A549 (cell line): ENCODE measurements at regions not wholly inside any gene's neighbourhood (a gene's known extent, or its start where the extent isn't known, plus 50 kb on each side); places are given as distances from the start of the nearest gene placed in this dataset.

Source experiments
- ATAC-seq, 2 experiments: fragments of 200-7000 bp in 1 of 2; fragments of >200 bp in 1 of 2; cut with Nextera tagmentation in 1 of 2; cut with Tn5 transposase in 1 of 2; 3 replicates each; pipeline versions ENCODE4 v1.8.0 to v1.9.1; 2018 to 2020; ENCODE audit warnings: mild to moderate bottlenecking in 1 of 2, moderate library complexity in 1 of 2
- CTCF ChIA-PET: fragments of 300-600 bp; sonication (Branson Sonifier 250); formaldehyde crosslinking; extraction: SDS; loops from one replicate; lab custom pipeline; 2021; ENCODE audit warnings: antibody characterized with exemption, inconsistent platforms; lab: Yijun Ruan, JAX
- POLR2A ChIA-PET: fragments of 350-600 bp; formaldehyde crosslinking; extraction: SDS; loops from one replicate; lab custom pipeline; 2021; ENCODE audit warnings: antibody characterized with exemption, inconsistent platforms; lab: Yijun Ruan, JAX
- DNase-seq, 2 experiments: peaks; one replicate each; pipeline versions ENCODE4 v3.0.0 to v3.0.0-alpha.2; 2011 to 2016; ENCODE audit warnings: low read depth in 1 of 2, low spot score in 1 of 2
- FAIRE-seq: peaks from 2 replicates; lab custom pipeline; 2011; peaks lifted over from hg19 to GRCh38; lab: Jason Lieb, UNC
- H3K27ac ChIP-seq, 2 experiments: fragments of >200 bp; sonication (Bioruptor Twin); formaldehyde crosslinking; 3 replicates each; pipeline ENCODE4 v1.5.1; 2016 to 2017
- H3K4me1 ChIP-seq: fragments of >200 bp; sonication (Bioruptor Twin); formaldehyde crosslinking; 3 replicates; pipeline ENCODE4 v1.6.1; 2016
- H3K4me2 ChIP-seq: fragments of >200 bp; sonication (Bioruptor Twin); formaldehyde crosslinking; 3 replicates; pipeline ENCODE4 v1.6.1; 2016
- H3K4me3 ChIP-seq: fragments of >200 bp; sonication (Bioruptor Twin); formaldehyde crosslinking; 3 replicates; pipeline ENCODE4 v1.5.1; 2016
- H3K9me3 ChIP-seq: fragments of >200 bp; sonication (Bioruptor Twin); formaldehyde crosslinking; 3 replicates; pipeline ENCODE4 v1.6.1; 2016
- CBX2 ChIP-seq: fragments of 200-600 bp; sonication (generic); IDR thresholded peaks from 2 replicates; pipeline ENCODE4 v1.6.1; 2016; ENCODE audit warnings: low read depth, mild to moderate bottlenecking, borderline replicate concordance
- CBX8 ChIP-seq: fragments of 200-600 bp; sonication (generic); IDR thresholded peaks from 2 replicates; pipeline ENCODE4 v1.6.1; 2016
- CEBPB ChIP-seq, 2 experiments: fragments of >200 bp in 1 of 2; sonication (Bioruptor Twin) in 1 of 2; formaldehyde crosslinking in 1 of 2; IDR thresholded peaks; 2 replicates each; pipeline ENCODE4 v1.6.1; 2012 to 2016
- CHD2 ChIP-seq: fragments of 150-350 bp; IDR thresholded peaks from 2 replicates; pipeline ENCODE4 v1.6.1; 2014; ENCODE audit warnings: low read length; ENCODE audit not compliant: partially characterized antibody
- EHF ChIP-seq: fragments of 250-450 bp; sonication (Bioruptor Pico); IDR thresholded peaks from 2 replicates; pipeline ENCODE4 v1.5.0; 2020; ENCODE audit warnings: mild to moderate bottlenecking
- ELK1 ChIP-seq: fragments of 150-350 bp; IDR thresholded peaks from 2 replicates; pipeline ENCODE4 v1.6.1; 2014; ENCODE audit warnings: low read depth, mild to moderate bottlenecking, low read length
- ESRRA ChIP-seq: fragments of 150-350 bp; IDR thresholded peaks from 2 replicates; pipeline ENCODE4 v1.6.1; 2014; ENCODE audit warnings: mild to moderate bottlenecking, low read length, borderline replicate concordance
- FOSL2 ChIP-seq, 2 experiments: fragments of 450-650 bp in 1 of 2; fragments of >200 bp in 1 of 2; sonication (Bioruptor Twin) in 1 of 2; formaldehyde crosslinking; IDR thresholded peaks; 2 replicates each; pipeline versions ENCODE4 v1.5.0 to v1.6.1; 2016 to 2020; ENCODE audit warnings: mild to moderate bottlenecking in 1 of 2, moderate library complexity in 1 of 2
- FOXS1 ChIP-seq: fragments of 250-450 bp; sonication (Bioruptor Pico); IDR thresholded peaks from 2 replicates; pipeline ENCODE4 v1.5.0; 2020; ENCODE audit warnings: mild to moderate bottlenecking, moderate library complexity
- GATA3 ChIP-seq: IDR thresholded peaks from 2 replicates; pipeline ENCODE4 v1.6.1; 2012; ENCODE audit warnings: borderline replicate concordance
- HDAC2 ChIP-seq: fragments of 200-600 bp; sonication (generic); IDR thresholded peaks from 2 replicates; pipeline ENCODE4 v1.6.1; 2016
- HMGXB4 ChIP-seq: fragments of 250-450 bp; sonication (Bioruptor Pico); IDR thresholded peaks from 2 replicates; pipeline ENCODE4 v1.5.0; 2021; ENCODE audit warnings: mild to moderate bottlenecking, moderate library complexity, borderline replicate concordance
- HOXA7 ChIP-seq: fragments of 250-450 bp; sonication (Bioruptor Pico); IDR thresholded peaks from 2 replicates; pipeline ENCODE4 v1.5.0; 2020; ENCODE audit warnings: mild to moderate bottlenecking, moderate library complexity
- HOXB13 ChIP-seq: fragments of 250-450 bp; sonication (Bioruptor Pico); IDR thresholded peaks from 2 replicates; pipeline ENCODE4 v1.5.0; 2020; ENCODE audit warnings: low read depth, mild to moderate bottlenecking, moderate library complexity
- HOXB5 ChIP-seq: fragments of 250-450 bp; sonication (Bioruptor Pico); IDR thresholded peaks from 2 replicates; pipeline ENCODE4 v1.5.0; 2020; ENCODE audit warnings: mild to moderate bottlenecking, moderate library complexity
- JUN ChIP-seq, 2 experiments: fragments of >200 bp; sonication (Bioruptor Twin); formaldehyde crosslinking; IDR thresholded peaks; 2 replicates in 1 of 2; 3 replicates in 1 of 2; pipeline ENCODE4 v1.6.1; 2016 to 2017
- MYC ChIP-seq: IDR thresholded peaks from 2 replicates; pipeline ENCODE4 v1.6.1; 2012; ENCODE audit warnings: mild to moderate bottlenecking, inconsistent platforms, low read length, improper control_type of control experiment, borderline replicate concordance
- NPAS2 ChIP-seq: fragments of 250-450 bp; sonication (Bioruptor Pico); IDR thresholded peaks from 2 replicates; pipeline ENCODE4 v1.8.0; 2022; ENCODE audit warnings: mild to moderate bottlenecking, moderate library complexity, borderline replicate concordance
- POLR2AphosphoS2 ChIP-seq: conservative IDR thresholded peaks from 2 replicates; pipeline ENCODE4 v1.6.1; 2012; ENCODE audit warnings: low read length, improper control_type of control experiment, inconsistent platforms
- RAD21 ChIP-seq, 2 experiments: fragments of >200 bp in 1 of 2; sonication (Bioruptor Twin) in 1 of 2; formaldehyde crosslinking in 1 of 2; IDR thresholded peaks in 1 of 2; conservative IDR thresholded peaks in 1 of 2; 2 replicates in 1 of 2; 3 replicates in 1 of 2; pipeline ENCODE4 v1.6.1; 2012 to 2018; ENCODE audit warnings: inconsistent platforms in 1 of 2
- RNF2 ChIP-seq: fragments of 200-600 bp; sonication (generic); IDR thresholded peaks from 2 replicates; pipeline ENCODE4 v1.6.1; 2016; ENCODE audit warnings: low read depth, mild to moderate bottlenecking, antibody characterized with exemption, moderate library complexity, borderline replicate concordance
- SMC3 ChIP-seq: fragments of >200 bp; sonication (Bioruptor Twin); formaldehyde crosslinking; IDR thresholded peaks from 3 replicates; pipeline ENCODE4 v1.6.1; 2018; ENCODE audit warnings: inconsistent platforms
- SREBF2 ChIP-seq: fragments of 450-650 bp; IDR thresholded peaks from 2 replicates; pipeline ENCODE4 v1.6.1; 2014; ENCODE audit warnings: mild to moderate bottlenecking, moderate library complexity
- USF2 ChIP-seq: fragments of 450-650 bp; IDR thresholded peaks from 2 replicates; pipeline ENCODE4 v1.6.1; 2014; ENCODE audit warnings: antibody characterized with exemption
- ZSCAN20 ChIP-seq: fragments of 250-450 bp; sonication (Bioruptor Pico); IDR thresholded peaks from 2 replicates; pipeline ENCODE4 v1.8.0; 2022; ENCODE audit warnings: mild to moderate bottlenecking, moderate library complexity
- WGBS: methylation state at CpG from one replicate; pipeline ENCODE4 v1.1.6; 2017; ENCODE audit errors: missing lambda C conversion rate; 5-methylcytosine and 5-hydroxymethylcytosine counted together

GRCh38 chr6:76992553-76992952, 470.7 kb downstream of the HTR1B start:
- FAIRE-seq (no peak), ATAC-seq (no peak), DNase-seq (no peak)
- Histone ChIP-seq H3K4me1 (no peaks in the 10 kb centered on the region), H3K9me3 (no peaks in the 10 kb centered on the region), H3K4me2 (no peak overlapping the region), H3K27ac (no peak overlapping the region), H3K4me3 (no peak overlapping the region)
- WGBS = 25% methylated on average over 9 of the region's 9 CpGs
- TF ChIP-seq ELK1 (no peak), CEBPB (IDR thresholded peaks at IDR 0.05) (no peak), NPAS2 (CRISPR knock-in tag) (no peak), HOXB13 (CRISPR knock-in tag) (no peak), EHF (CRISPR knock-in tag) (no peak), JUN (IDR thresholded peaks at IDR 0.05) (no peak), RNF2 (no peak), FOSL2 (IDR thresholded peaks at IDR 0.05) (no peak), FOSL2 (CRISPR knock-in tag; IDR thresholded peaks at IDR 0.05) (no peak), ESRRA (no peak), GATA3 (no peak), SMC3 (no peak)
- POLR2A ChIA-PET = no interaction called here
- CTCF ChIA-PET = no interaction called here

GRCh38 chr6:76984572-76984971, 478.7 kb downstream of the HTR1B start:
- FAIRE-seq (no peak), DNase-seq (no peak), ATAC-seq (no peak)
- Histone ChIP-seq H3K4me3 (no peak overlapping the region), H3K4me1 (no peaks in the 10 kb centered on the region), H3K4me2 (no peak overlapping the region), H3K9me3 (no peaks in the 10 kb centered on the region), H3K27ac (no peak overlapping the region)
- TF ChIP-seq CBX8 = no peak
- TF ChIP-seq MYC = no peak
- TF ChIP-seq FOXS1 (CRISPR knock-in tag) = no peak
- no peak for TF ChIP-seq HOXA7 (CRISPR knock-in tag)
- TF ChIP-seq POLR2AphosphoS2 = no peak
- no peak for TF ChIP-seq USF2
- no peak for TF ChIP-seq JUN (IDR thresholded peaks at IDR 0.05)
- POLR2A ChIA-PET = no interaction called here
- CTCF ChIA-PET = no interaction called here

GRCh38 chr6:76982476-76983199, 480.7 kb downstream of the HTR1B start:
- no peaks in the 10 kb centered on the region for H3K9me3 ChIP-seq
- 34% methylated on average over 3 of the region's 3 CpGs for WGBS
- ChIA-PET CTCF (no interaction called here), POLR2A (no interaction called here)
- TF ChIP-seq CBX8 (no peak), SREBF2 (no peak), ESRRA (no peak), FOSL2 (IDR thresholded peaks at IDR 0.05) (no peak), FOSL2 (CRISPR knock-in tag; IDR thresholded peaks at IDR 0.05) (no peak), HMGXB4 (CRISPR knock-in tag) (no peak), CBX2 (no peak), RAD21 (conservative IDR thresholded peaks at IDR 0.05 in 1 of 2, IDR thresholded peaks at IDR 0.05 in 1 of 2) (no peak), ELK1 (no peak), ZSCAN20 (CRISPR knock-in tag) (no peak), FOXS1 (CRISPR knock-in tag) (no peak), CHD2 (no peak), USF2 (no peak), HDAC2 (no peak), HOXB5 (CRISPR knock-in tag) (no peak)
- H3K4me1 ChIP-seq = no peaks in the 10 kb centered on the region
- DNase-seq (no peak), FAIRE-seq (no peak), ATAC-seq (no peak)
- no peak overlapping the region for H3K4me3 ChIP-seq
- H3K27ac ChIP-seq = no peak overlapping the region
- no peak overlapping the region for H3K4me2 ChIP-seq
